NOMO-1 treated with dmso at 0.1 percent for 144 hours (cell line): ENCODE measurements at regions not wholly inside any gene's neighbourhood (a gene's known extent, or its start where the extent isn't known, plus 50 kb on each side); places are given as distances from the start of the nearest gene placed in this dataset.

Experiments
- DNase-seq: peaks from one replicate; lab custom pipeline; 2025; ENCODE audit not compliant: unreplicated experiment; lab: John Stamatoyannopoulos, UW

- no peak for DNase-seq
Measured at GRCh38 chr22:27133681-27134314, 476.4 kb downstream of the MIAT start.

GRCh38 chr22:27134315-27134701 is 476.9 kb downstream of the MIAT start:
- DNase-seq, result peak; percentile 73

GRCh38 chr22:27135031-27135981 is 477.9 kb downstream of the MIAT start:
- DNase-seq, result no peak

GRCh38 chr22:27136596-27136995 is 479.2 kb downstream of the MIAT start:
- DNase-seq, result no peak

GRCh38 chr22:27137871-27138337 is 480.5 kb downstream of the MIAT start:
- no peak for DNase-seq

- DNase-seq, result no peak
Measured at GRCh38 chr22:27138471-27138870, 481.1 kb downstream of the MIAT start.

GRCh38 chr22:27139935-27140511 is 482.6 kb downstream of the MIAT start:
- no peak for DNase-seq

GRCh38 chr22:27142286-27142685 is 484.9 kb downstream of the MIAT start:
- DNase-seq, result no peak

- DNase-seq, result no peak
Measured at GRCh38 chr22:27144321-27144720, 486.9 kb downstream of the MIAT start.

GRCh38 chr22:27146866-27147633 is 489.7 kb downstream of the MIAT start:
- DNase-seq, result no peak

GRCh38 chr22:27148055-27148454 is 490.7 kb downstream of the MIAT start:
- DNase-seq, result no peak

- no peak for DNase-seq
Measured at GRCh38 chr22:27148886-27149470, 491.6 kb downstream of the MIAT start.

GRCh38 chr22:27149921-27150543 is 492.6 kb downstream of the MIAT start:
- peak; percentile 13 for DNase-seq

GRCh38 chr22:27150544-27150941 is 493.2 kb downstream of the MIAT start:
- peak; percentile 85 for DNase-seq

GRCh38 chr22:27151407-27151806 is 494.0 kb downstream of the MIAT start:
- DNase-seq, result no peak

GRCh38 chr22:27152033-27152432 is 494.6 kb downstream of the MIAT start:
- DNase-seq, result no peak

GRCh38 chr22:27152883-27153282 is 495.5 kb downstream of the MIAT start:
- DNase-seq, result no peak

- no peak for DNase-seq
Measured at GRCh38 chr22:27153386-27153785, 496.0 kb downstream of the MIAT start.

- no peak for DNase-seq
Measured at GRCh38 chr22:27154717-27155116, 497.3 kb downstream of the MIAT start.

GRCh38 chr22:27156821-27157489 is 499.6 kb downstream of the MIAT start:
- DNase-seq, result no peak
